HFF-Myc (cell line): ENCODE measurements at regions not wholly inside any gene's neighbourhood (a gene's known extent, or its start where the extent isn't known, plus 50 kb on each side); places are given as distances from the start of the nearest gene placed in this dataset.
A peak's percentile ranks its signal among the peaks of the same experiment; 100 is the strongest.

Source experiments
- DNase-seq: peaks from one replicate; pipeline ENCODE4 v3.0.0-alpha.2; 2011; ENCODE audit warnings: low read depth; ENCODE audit errors: extremely low read depth
- H3K4me3 ChIP-seq: replicated peaks from 2 replicates; pipeline ENCODE4 v1.5.1; 2011; ENCODE audit warnings: low read depth, mild to moderate bottlenecking, control low read depth, low read length
- TF ChIP-seq, protein P1 (sequence below): IDR thresholded peaks from 2 replicates; pipeline ENCODE4 v1.5.1; 2012; ENCODE audit warnings: mild to moderate bottlenecking, low read depth, low read length, control low read depth; ENCODE audit errors: missing control alignments

DNA sequence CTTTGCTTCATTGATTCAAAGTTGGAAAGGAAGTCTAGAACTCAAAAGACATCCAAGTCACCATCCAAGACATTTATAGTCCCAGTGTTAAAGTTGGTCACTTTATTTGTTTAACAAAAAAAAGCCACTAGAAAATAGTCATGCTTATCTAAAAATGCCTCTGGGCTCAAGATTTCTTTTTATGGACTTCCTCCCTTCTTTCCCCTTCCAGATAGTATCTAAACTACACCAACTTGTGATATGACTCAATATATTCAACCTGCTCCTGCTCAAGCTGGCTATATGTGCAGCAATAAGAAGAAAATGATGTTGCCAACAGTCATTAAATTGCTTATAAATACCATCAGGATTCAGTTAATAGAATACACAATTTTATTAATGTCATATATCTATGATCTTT, 1177.1 kb downstream of the FLRT2 start:
- TF ChIP-seq, protein P1, sequence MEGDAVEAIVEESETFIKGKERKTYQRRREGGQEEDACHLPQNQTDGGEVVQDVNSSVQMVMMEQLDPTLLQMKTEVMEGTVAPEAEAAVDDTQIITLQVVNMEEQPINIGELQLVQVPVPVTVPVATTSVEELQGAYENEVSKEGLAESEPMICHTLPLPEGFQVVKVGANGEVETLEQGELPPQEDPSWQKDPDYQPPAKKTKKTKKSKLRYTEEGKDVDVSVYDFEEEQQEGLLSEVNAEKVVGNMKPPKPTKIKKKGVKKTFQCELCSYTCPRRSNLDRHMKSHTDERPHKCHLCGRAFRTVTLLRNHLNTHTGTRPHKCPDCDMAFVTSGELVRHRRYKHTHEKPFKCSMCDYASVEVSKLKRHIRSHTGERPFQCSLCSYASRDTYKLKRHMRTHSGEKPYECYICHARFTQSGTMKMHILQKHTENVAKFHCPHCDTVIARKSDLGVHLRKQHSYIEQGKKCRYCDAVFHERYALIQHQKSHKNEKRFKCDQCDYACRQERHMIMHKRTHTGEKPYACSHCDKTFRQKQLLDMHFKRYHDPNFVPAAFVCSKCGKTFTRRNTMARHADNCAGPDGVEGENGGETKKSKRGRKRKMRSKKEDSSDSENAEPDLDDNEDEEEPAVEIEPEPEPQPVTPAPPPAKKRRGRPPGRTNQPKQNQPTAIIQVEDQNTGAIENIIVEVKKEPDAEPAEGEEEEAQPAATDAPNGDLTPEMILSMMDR, result no peak
- H3K4me3 ChIP-seq, result no peak overlapping the region
- no peak for DNase-seq

GRCh38 chr14:86683561-86683960, 1153.6 kb downstream of the FLRT2 start:
- TF ChIP-seq, protein P1, result no peak
- peak; percentile 12 for DNase-seq
- no peak overlapping the region for H3K4me3 ChIP-seq

DNA sequence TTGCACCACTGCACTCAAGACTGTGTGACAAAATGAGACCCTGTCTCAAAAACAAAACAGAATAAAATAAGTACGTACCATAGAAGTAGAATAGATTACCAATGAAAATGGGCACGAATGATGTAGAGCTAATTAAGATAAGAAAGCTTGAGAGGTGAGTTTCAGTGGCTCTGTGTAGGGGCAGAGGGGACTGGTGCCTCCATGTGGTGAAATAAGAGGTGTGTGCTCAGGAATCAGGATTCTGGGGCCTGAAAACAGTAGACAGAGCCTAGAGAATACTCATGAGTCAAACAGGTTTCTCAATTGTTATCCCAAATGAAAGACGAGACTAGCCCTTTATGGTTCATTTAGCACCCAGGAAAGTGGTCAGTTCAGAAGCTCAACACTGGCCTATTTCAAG, 1145.1 kb downstream of the FLRT2 start:
- H3K4me3 ChIP-seq, result no peak overlapping the region
- no peak for DNase-seq
- TF ChIP-seq, protein P1, result peak; percentile 4

GRCh38 chr14:86673523-86673969, 1143.6 kb downstream of the FLRT2 start:
- no peak overlapping the region for H3K4me3 ChIP-seq
- TF ChIP-seq, protein P1, result no peak
- DNase-seq, result no peak

DNA sequence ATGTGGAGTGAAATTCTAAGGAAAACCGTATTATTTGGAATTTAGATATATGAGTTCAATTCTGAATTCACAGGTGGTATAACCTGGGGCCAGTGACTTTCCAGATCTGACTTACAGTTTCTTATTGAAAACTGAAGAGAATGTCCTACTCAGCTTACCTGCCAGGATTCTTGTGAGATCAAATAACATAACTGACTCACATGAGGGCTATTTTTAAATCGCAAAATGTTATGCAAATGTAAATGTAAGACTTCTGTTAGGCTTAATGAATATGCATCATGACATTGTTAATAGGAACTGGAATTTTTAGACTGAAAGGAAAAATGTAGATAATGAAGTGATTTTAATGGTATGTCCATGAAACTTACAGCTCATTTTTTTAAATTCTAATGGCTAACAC, 1142.1 kb downstream of the FLRT2 start:
- DNase-seq, result no peak
- TF ChIP-seq, protein P1, result no peak

DNA sequence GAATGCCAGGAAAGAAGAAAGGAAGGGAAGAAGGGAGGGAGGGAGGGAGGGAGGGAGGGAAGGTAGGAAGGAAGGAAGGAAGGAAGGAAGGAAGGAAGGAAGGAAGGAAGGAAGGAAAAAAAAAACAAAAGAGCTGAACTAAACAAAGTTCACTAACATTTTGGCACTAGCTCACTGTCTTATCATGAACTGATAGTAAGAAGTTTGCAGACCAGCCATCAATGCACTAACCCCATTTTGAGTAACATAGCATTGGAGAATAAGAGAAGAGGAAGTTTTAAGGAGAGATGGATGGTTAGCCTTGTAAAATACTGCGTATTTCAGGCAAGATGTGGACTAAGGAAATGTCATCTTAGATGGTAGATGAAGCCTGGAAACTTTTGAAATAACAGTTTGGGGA, 1136.0 kb downstream of the FLRT2 start:
- DNase-seq, result no peak
- TF ChIP-seq, protein P1, result no peak
- no peak overlapping the region for H3K4me3 ChIP-seq

More for the DNA sequence above, 1142.1 kb downstream of the FLRT2 start:
- H3K4me3 ChIP-seq, result no peak overlapping the region

DNA sequence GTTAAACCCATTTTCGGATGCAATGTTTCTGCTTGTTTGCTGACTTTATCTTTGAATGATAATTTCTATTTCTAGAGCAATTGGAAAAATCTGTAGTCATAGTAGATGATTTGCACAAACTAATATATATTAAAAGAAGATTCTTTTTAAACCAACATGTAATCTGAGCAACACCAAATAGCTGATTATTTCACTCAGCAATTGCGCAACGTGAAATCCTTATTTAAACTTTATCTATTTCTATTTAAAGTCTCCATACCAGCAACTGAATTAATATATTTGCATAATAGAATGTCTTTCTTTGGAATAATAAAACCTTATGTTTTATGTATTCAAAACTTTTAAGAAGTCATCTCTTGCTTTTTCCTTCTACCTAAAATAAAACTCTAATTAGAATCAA, 1132.4 kb downstream of the FLRT2 start:
- no peak for DNase-seq
- TF ChIP-seq, protein P1, result no peak
- H3K4me3 ChIP-seq, result no peak overlapping the region
